ENCODE measurements at regions not wholly inside any gene's neighbourhood (a gene's known extent, or its start where the extent isn't known, plus 50 kb on each side); places are given as distances from the start of the nearest gene placed in this dataset.

- no peak for DNase-seq (ENCODE audit: low spot score in 2 of 2)
- no peak overlapping the region for H3K4me3 ChIP-seq (ENCODE audit: low read depth, poor library complexity, severe bottlenecking)
- 68 to 76% methylated on average over 2 of the region's 2 CpGs for WGBS, 2 donors
- no peak for TF ChIP-seq CTCF (IDR thresholded peaks at IDR 0.05)
- TF ChIP-seq POLR2A (IDR thresholded peaks at IDR 0.05) = no peak
- intact Hi-C loops (cut with DNase I; ENCODE audit: low total_unique reads) = no loop called here
Observed at GRCh38 chr17:55661256-55661758, 61.4 kb downstream of the TMEM100 start.

DNA sequence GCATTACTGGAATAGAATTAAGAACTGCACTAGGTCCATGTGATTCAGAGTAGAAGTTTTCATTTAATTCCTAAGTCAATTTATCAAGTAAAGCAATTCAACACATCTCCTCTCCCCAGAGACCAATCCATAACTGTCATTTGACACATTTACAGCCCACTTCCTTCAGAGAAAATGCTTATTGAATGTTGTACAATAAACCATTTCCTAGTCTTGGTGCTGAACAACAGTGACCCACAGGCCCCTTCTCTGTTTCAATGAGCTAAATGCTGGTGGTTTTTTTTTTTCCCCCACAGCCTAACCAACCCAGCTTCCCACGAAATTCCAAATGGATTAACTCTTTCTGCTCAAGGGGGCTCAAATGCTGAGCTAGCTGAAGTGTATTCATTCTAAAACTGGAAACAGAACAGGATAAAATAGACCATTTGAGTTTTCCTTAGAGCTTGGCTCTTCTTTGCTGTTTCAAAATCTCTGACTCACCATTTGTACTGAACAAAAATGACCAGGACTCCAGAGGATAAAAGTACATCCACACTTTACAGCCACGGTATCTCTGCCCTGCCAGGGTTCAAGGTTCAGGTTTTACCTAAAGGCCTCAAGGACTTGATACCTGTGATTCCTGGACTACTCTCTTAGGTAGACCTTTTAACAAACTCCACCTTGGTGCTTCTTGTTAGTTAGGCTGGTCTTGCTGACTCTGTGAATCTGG is 62.3 kb downstream of the TMEM100 start:
- 19 to 40% methylated on average over 2 of the region's 2 CpGs for WGBS, 2 donors
- no peak for TF ChIP-seq POLR2A (IDR thresholded peaks at IDR 0.05)
- TF ChIP-seq CTCF (IDR thresholded peaks at IDR 0.05) = no peak
- H3K4me3 ChIP-seq (ENCODE audit: low read depth, poor library complexity, severe bottlenecking) = no peak overlapping the region
- intact Hi-C loops (cut with DNase I; ENCODE audit: low total_unique reads) = no loop called here
- no peak for DNase-seq (ENCODE audit: low spot score in 2 of 2)

GRCh38 chr17:55659661-55660060 is 63.0 kb downstream of the TMEM100 start:
- WGBS, 2 donors = 81 to 84% methylated on average over 2 of the region's 2 CpGs
- intact Hi-C loops (cut with DNase I; ENCODE audit: low total_unique reads) = no loop called here

GRCh38 chr17:55655777-55656176 is 66.9 kb downstream of the TMEM100 start:
- intact Hi-C loops (cut with DNase I; ENCODE audit: low total_unique reads) = no loop called here
- no peak for DNase-seq (ENCODE audit: low spot score in 2 of 2)
- no peak overlapping the region for H3K4me3 ChIP-seq (ENCODE audit: low read depth, poor library complexity, severe bottlenecking)
- no peak for TF ChIP-seq CTCF (IDR thresholded peaks at IDR 0.05)
- TF ChIP-seq POLR2A (IDR thresholded peaks at IDR 0.05) = no peak

More at GRCh38 chr17:55659661-55660060, 63.0 kb downstream of the TMEM100 start:
- no peak for DNase-seq (ENCODE audit: low spot score in 2 of 2)
- no peak for TF ChIP-seq POLR2A (IDR thresholded peaks at IDR 0.05)
- no peak for TF ChIP-seq CTCF (IDR thresholded peaks at IDR 0.05)
- no peak overlapping the region for H3K4me3 ChIP-seq (ENCODE audit: low read depth, poor library complexity, severe bottlenecking)

DNA sequence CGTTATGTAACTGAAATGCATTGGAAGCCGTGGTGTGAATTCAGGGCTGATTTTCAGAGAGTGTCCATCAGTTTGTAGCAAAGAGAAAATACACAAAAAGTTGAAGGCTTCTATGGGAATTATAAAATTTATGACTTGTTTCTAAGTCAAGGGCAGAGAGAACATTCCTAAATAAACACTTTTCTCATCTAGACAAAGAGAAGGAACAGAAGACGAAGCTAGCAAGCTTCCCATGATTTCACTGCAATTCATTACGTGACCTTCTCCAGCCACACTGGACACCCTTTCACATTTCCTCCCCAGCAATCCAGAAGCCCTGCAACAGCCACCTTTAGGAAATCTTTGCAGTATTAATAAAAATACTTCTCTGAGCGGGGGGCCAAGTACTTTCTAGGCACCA is 67.8 kb downstream of the TMEM100 start:
- WGBS, 2 donors = 52 to 53% methylated on average over 5 of the region's 5 CpGs
- no peak for DNase-seq (ENCODE audit: low spot score in 2 of 2)
- TF ChIP-seq CTCF (IDR thresholded peaks at IDR 0.05) (no peak), POLR2A (IDR thresholded peaks at IDR 0.05) (no peak)
- no peak overlapping the region for H3K4me3 ChIP-seq (ENCODE audit: low read depth, poor library complexity, severe bottlenecking)
- intact Hi-C loops (cut with DNase I; ENCODE audit: low total_unique reads) = no loop called here

GRCh38 chr17:55654022-55654421 is 68.6 kb downstream of the TMEM100 start:
- TF ChIP-seq CTCF (IDR thresholded peaks at IDR 0.05) (no peak), POLR2A (IDR thresholded peaks at IDR 0.05) (no peak)
- no peak overlapping the region for H3K4me3 ChIP-seq (ENCODE audit: low read depth, poor library complexity, severe bottlenecking)
- 40 to 42% methylated on average over 2 of the region's 2 CpGs for WGBS, 2 donors
- intact Hi-C loops (cut with DNase I; ENCODE audit: low total_unique reads) = no loop called here
- DNase-seq (ENCODE audit: low spot score in 2 of 2) = no peak

Data from lower leg skin (tissue), 4 donors.